HCT116 (cell line): ENCODE measurements at regions not wholly inside any gene's neighbourhood (a gene's known extent, or its start where the extent isn't known, plus 50 kb on each side); places are given as distances from the start of the nearest gene placed in this dataset.

Experiments used
- ATAC-seq: fragments of 200-7000 bp; cut with Tn5 transposase; 2 replicates; pipeline ENCODE4 v1.9.1; 2020; ENCODE audit warnings: mild to moderate bottlenecking, moderate library complexity
- BruUV-seq: library from RNA; stranded (reverse); fragments of 400-500 nt; replicated peaks from 2 replicates; lab custom pipeline; 2021; lab: Mats Ljungman, UMichigan
- CTCF ChIA-PET: fragments of 300-600 bp; sonication (Branson Sonifier 250); formaldehyde crosslinking; loops from one replicate; lab custom pipeline; 2021; ENCODE audit warnings: antibody characterized with exemption; lab: Charles Lee
- POLR2A ChIA-PET: fragments of 300-600, 350-600 bp; sonication (Branson Sonifier 250); formaldehyde crosslinking; loops from one replicate; lab custom pipeline; 2021; ENCODE audit warnings: antibody characterized with exemption; lab: Charles Lee
- RAD21 ChIA-PET, 2 experiments: fragments of 300-600 bp; sonication (Branson Sonifier 250); formaldehyde crosslinking; loops; one replicate each; lab custom pipeline; 2023; ENCODE audit warnings: low total read pairs in 2 of 2; ENCODE audit not compliant: uncharacterized antibody in 2 of 2, unreplicated experiment in 2 of 2, low non-redundant PET in 1 of 2; lab: Charles Lee
- DNase-seq: peaks from one replicate; pipeline ENCODE4 v3.0.0-alpha.2; 2010; ENCODE audit warnings: low read depth, low spot score
- H2AFZ ChIP-seq: fragments of 200-600 bp; shearing (Covaris generic), sonication (generic); 2 replicates; pipeline ENCODE4 v1.6.1; 2017; ENCODE audit warnings: low read depth, mixed run types, mixed read lengths, antibody characterized with exemption, low read length; ENCODE audit not compliant: poor library complexity, severe bottlenecking
- H3K27ac ChIP-seq: 2 replicates; pipeline ENCODE4 v1.5.1; 2012; ENCODE audit warnings: low read depth, low read length
- H3K27me3 ChIP-seq: fragments of 200-600 bp; sonication (generic); 2 replicates; pipeline ENCODE4 v1.6.1; 2016; ENCODE audit warnings: mixed run types, low read length, mixed read lengths; ENCODE audit not compliant: insufficient read depth
- H3K36me3 ChIP-seq, 2 experiments: fragments of 200-500 bp in 1 of 2; fragments of 200-600 bp in 1 of 2; sonication (Bioruptor generic) in 1 of 2; sonication (generic) in 1 of 2; 2 replicates each; pipeline versions ENCODE4 v1.5.1 to v1.6.1; 2014 to 2016; ENCODE audit warnings: low read length in 2 of 2, inconsistent platforms in 1 of 2, mixed read lengths in 1 of 2, mixed run types in 1 of 2; ENCODE audit not compliant: insufficient read depth in 2 of 2, control insufficient read depth in 1 of 2
- H3K4me1 ChIP-seq, 2 experiments: fragments of 200-600 bp in 1 of 2; sonication (generic) in 1 of 2; 2 replicates each; pipeline versions ENCODE4 v1.5.1 to v1.6.1; 2012 to 2017; ENCODE audit warnings: low read length in 2 of 2, inconsistent platforms in 1 of 2, mild to moderate bottlenecking in 1 of 2, mixed read lengths in 1 of 2, mixed run types in 1 of 2, moderate library complexity in 1 of 2; ENCODE audit not compliant: insufficient read depth in 2 of 2, control insufficient read depth in 1 of 2
- H3K4me2 ChIP-seq: fragments of 200-600 bp; sonication (generic); 2 replicates; pipeline ENCODE4 v1.6.1; 2017; ENCODE audit warnings: mixed run types, low read length, mixed read lengths
- H3K4me3 ChIP-seq, 2 experiments: fragments of 200-600 bp in 1 of 2; sonication (generic) in 1 of 2; replicated peaks in 1 of 2; 2 replicates each; pipeline ENCODE4 v1.5.1; 2011 to 2016; ENCODE audit warnings: low read length in 2 of 2, control low read depth in 1 of 2, low read depth in 1 of 2, mild to moderate bottlenecking in 1 of 2, mixed read lengths in 1 of 2, mixed run types in 1 of 2
- H3K79me2 ChIP-seq: fragments of 200-600 bp; sonication (generic); 2 replicates; pipeline ENCODE4 v1.6.1; 2017; ENCODE audit warnings: mild to moderate bottlenecking, mixed run types, low read length, moderate library complexity, mixed read lengths; ENCODE audit not compliant: insufficient read depth
- H3K9ac ChIP-seq: fragments of 200-600 bp; sonication (generic); 2 replicates; pipeline ENCODE4 v1.6.1; 2016; ENCODE audit warnings: low read length, mixed read lengths
- H3K9me2 ChIP-seq: fragments of 200-600 bp; sonication (generic), shearing (Covaris generic); 2 replicates; pipeline ENCODE4 v1.6.1; 2017; ENCODE audit warnings: mixed run types, mild to moderate bottlenecking, moderate library complexity; ENCODE audit not compliant: insufficient read depth
- H3K9me3 ChIP-seq, 2 experiments: fragments of 200-500 bp in 1 of 2; fragments of 200-600 bp in 1 of 2; sonication (Bioruptor generic) in 1 of 2; sonication (generic) in 1 of 2; 2 replicates each; pipeline ENCODE4 v1.6.1; 2014 to 2017; ENCODE audit warnings: low read length in 2 of 2, mixed read lengths in 2 of 2, inconsistent platforms in 1 of 2, low read depth in 1 of 2, mild to moderate bottlenecking in 1 of 2, mixed run types in 1 of 2, moderate library complexity in 1 of 2; ENCODE audit not compliant: control insufficient read depth in 1 of 2, insufficient read depth in 1 of 2
- H4K20me1 ChIP-seq: fragments of 200-600 bp; sonication (generic), shearing (Covaris generic); 2 replicates; pipeline ENCODE4 v1.6.1; 2017; ENCODE audit warnings: mixed run types, mild to moderate bottlenecking, moderate library complexity; ENCODE audit not compliant: insufficient read depth
- CBX3 ChIP-seq: IDR thresholded peaks from 2 replicates; pipeline ENCODE4 v1.6.1; 2012; ENCODE audit warnings: low read depth
- CEBPB ChIP-seq: IDR thresholded peaks from 2 replicates; pipeline ENCODE4 v1.6.1; 2012; ENCODE audit warnings: low read depth
- EZH2 ChIP-seq: fragments of 200-600 bp; sonication (generic); IDR thresholded peaks from 2 replicates; pipeline ENCODE4 v1.6.1; 2017; ENCODE audit warnings: antibody characterized with exemption, mixed run types
- FOSL1 ChIP-seq: IDR thresholded peaks from 2 replicates; pipeline ENCODE4 v1.6.1; 2012; ENCODE audit warnings: low read depth
- JUND ChIP-seq: IDR thresholded peaks from 2 replicates; pipeline ENCODE4 v1.6.1; 2012
- POLR2A ChIP-seq: IDR thresholded peaks from 2 replicates; pipeline ENCODE4 v1.7.0; 2011; ENCODE audit warnings: borderline replicate concordance; ENCODE audit not compliant: insufficient read depth, insufficient read length; ENCODE audit errors: extremely low read depth
- POLR2AphosphoS5 ChIP-seq: IDR thresholded peaks from 2 replicates; pipeline ENCODE4 v1.6.1; 2011; ENCODE audit warnings: mild to moderate bottlenecking, low read depth, low read length, moderate library complexity
- RAD21 ChIP-seq: IDR thresholded peaks from 2 replicates; pipeline ENCODE4 v1.6.1; 2012; ENCODE audit warnings: low read depth, mild to moderate bottlenecking
- SIN3A ChIP-seq: IDR thresholded peaks from 2 replicates; pipeline ENCODE4 v1.6.1; 2012; ENCODE audit warnings: low read depth
- SP1 ChIP-seq: IDR thresholded peaks from 2 replicates; pipeline ENCODE4 v1.6.1; 2012; ENCODE audit warnings: low read depth
- SRF ChIP-seq: IDR thresholded peaks from 2 replicates; pipeline ENCODE4 v1.6.1; 2012; ENCODE audit warnings: low read depth
- TCF7L2 ChIP-seq: IDR thresholded peaks from 2 replicates; pipeline ENCODE4 v1.7.0; 2011; ENCODE audit warnings: borderline replicate concordance, inconsistent platforms; ENCODE audit not compliant: insufficient read depth, insufficient read length; ENCODE audit errors: extremely low read depth
- YY1 ChIP-seq: IDR thresholded peaks from 2 replicates; pipeline ENCODE4 v1.6.1; 2011; ENCODE audit warnings: low read length, low read depth, moderate library complexity, mild to moderate bottlenecking; ENCODE audit not compliant: insufficient replicate concordance; ENCODE audit errors: extremely low read depth
- ZFX ChIP-seq: fragments of 450-650 bp; IDR thresholded peaks from 2 replicates; pipeline ENCODE4 v1.6.1; 2017
- ZNF274 ChIP-seq: fragments of 200-500 bp; sonication (Bioruptor generic); IDR thresholded peaks from 2 replicates; pipeline ENCODE4 v1.6.1; 2014; ENCODE audit warnings: mild to moderate bottlenecking, low read depth, low read length, inconsistent platforms
- intact Hi-C: fragments of 100-400 bp; cut with micrococcal nuclease; formaldehyde crosslinking; loops from 2 replicates; pipeline ENCODE4 v1.10.0; 2022
- TF ChIP-seq, protein P1 (sequence below): IDR thresholded peaks from 2 replicates; pipeline ENCODE4 v1.6.1; 2012
- TF ChIP-seq, protein P2 (sequence below): IDR thresholded peaks from 2 replicates; pipeline ENCODE4 v1.6.1; 2012
- TF ChIP-seq, protein P3 (sequence below): IDR thresholded peaks from 2 replicates; pipeline ENCODE4 v1.6.1; 2011; ENCODE audit warnings: mild to moderate bottlenecking, low read length, moderate library complexity; ENCODE audit not compliant: insufficient replicate concordance; ENCODE audit errors: extremely low read depth
- TF ChIP-seq, protein P4 (sequence below): IDR thresholded peaks from 2 replicates; pipeline ENCODE4 v1.6.1; 2012; ENCODE audit warnings: low read depth

DNA sequence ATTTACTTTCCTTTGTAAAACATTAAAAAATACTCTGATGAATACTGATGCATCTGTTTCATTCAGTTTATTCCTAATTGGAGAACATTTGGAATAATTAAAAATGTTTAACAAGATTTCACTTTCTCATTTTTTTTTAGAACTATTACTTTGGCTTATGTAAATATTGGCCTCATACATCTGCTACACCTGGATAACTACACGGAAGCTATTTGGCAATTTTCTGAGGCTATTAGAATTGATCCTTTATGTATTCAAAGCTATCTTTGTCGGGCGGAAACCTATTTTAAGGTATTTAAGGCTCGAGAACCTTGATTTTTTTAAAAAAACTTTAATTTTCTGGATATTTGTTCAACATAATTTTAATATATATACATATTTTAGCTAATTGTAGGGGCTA is 196.7 kb downstream of the TTC6 start:
- H4K20me1 ChIP-seq: no peaks in the 10 kb centered on the region
- no TSS peak for BruUV-seq
- H3K36me3 ChIP-seq: no peaks in the 10 kb centered on the region
- H3K9me2 ChIP-seq: no peaks in the 10 kb centered on the region
- H3K4me2 ChIP-seq: no peak overlapping the region
- CTCF ChIA-PET: no interaction called here
- no peak for TF ChIP-seq ZNF274
- no peak for TF ChIP-seq CBX3
- no peak for TF ChIP-seq POLR2AphosphoS5
- TF ChIP-seq, protein P1, sequence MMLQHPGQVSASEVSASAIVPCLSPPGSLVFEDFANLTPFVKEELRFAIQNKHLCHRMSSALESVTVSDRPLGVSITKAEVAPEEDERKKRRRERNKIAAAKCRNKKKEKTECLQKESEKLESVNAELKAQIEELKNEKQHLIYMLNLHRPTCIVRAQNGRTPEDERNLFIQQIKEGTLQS: no peak
- TF ChIP-seq RAD21: no peak
- TF ChIP-seq POLR2A: no peak
- no peak for TF ChIP-seq JUND
- TF ChIP-seq ZFX: no peak
- no peak for TF ChIP-seq SIN3A
- no peak for TF ChIP-seq TCF7L2
- no peak for TF ChIP-seq SRF
- no peak for TF ChIP-seq FOSL1
- TF ChIP-seq CEBPB: no peak
- TF ChIP-seq EZH2: no peak
- no peak for TF ChIP-seq SP1
- TF ChIP-seq, protein P2, sequence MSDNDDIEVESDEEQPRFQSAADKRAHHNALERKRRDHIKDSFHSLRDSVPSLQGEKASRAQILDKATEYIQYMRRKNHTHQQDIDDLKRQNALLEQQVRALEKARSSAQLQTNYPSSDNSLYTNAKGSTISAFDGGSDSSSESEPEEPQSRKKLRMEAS: no peak
- TF ChIP-seq, protein P3, sequence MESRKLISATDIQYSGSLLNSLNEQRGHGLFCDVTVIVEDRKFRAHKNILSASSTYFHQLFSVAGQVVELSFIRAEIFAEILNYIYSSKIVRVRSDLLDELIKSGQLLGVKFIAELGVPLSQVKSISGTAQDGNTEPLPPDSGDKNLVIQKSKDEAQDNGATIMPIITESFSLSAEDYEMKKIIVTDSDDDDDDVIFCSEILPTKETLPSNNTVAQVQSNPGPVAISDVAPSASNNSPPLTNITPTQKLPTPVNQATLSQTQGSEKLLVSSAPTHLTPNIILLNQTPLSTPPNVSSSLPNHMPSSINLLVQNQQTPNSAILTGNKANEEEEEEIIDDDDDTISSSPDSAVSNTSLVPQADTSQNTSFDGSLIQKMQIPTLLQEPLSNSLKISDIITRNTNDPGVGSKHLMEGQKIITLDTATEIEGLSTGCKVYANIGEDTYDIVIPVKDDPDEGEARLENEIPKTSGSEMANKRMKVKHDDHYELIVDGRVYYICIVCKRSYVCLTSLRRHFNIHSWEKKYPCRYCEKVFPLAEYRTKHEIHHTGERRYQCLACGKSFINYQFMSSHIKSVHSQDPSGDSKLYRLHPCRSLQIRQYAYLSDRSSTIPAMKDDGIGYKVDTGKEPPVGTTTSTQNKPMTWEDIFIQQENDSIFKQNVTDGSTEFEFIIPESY: no peak
- TF ChIP-seq, protein P4, sequence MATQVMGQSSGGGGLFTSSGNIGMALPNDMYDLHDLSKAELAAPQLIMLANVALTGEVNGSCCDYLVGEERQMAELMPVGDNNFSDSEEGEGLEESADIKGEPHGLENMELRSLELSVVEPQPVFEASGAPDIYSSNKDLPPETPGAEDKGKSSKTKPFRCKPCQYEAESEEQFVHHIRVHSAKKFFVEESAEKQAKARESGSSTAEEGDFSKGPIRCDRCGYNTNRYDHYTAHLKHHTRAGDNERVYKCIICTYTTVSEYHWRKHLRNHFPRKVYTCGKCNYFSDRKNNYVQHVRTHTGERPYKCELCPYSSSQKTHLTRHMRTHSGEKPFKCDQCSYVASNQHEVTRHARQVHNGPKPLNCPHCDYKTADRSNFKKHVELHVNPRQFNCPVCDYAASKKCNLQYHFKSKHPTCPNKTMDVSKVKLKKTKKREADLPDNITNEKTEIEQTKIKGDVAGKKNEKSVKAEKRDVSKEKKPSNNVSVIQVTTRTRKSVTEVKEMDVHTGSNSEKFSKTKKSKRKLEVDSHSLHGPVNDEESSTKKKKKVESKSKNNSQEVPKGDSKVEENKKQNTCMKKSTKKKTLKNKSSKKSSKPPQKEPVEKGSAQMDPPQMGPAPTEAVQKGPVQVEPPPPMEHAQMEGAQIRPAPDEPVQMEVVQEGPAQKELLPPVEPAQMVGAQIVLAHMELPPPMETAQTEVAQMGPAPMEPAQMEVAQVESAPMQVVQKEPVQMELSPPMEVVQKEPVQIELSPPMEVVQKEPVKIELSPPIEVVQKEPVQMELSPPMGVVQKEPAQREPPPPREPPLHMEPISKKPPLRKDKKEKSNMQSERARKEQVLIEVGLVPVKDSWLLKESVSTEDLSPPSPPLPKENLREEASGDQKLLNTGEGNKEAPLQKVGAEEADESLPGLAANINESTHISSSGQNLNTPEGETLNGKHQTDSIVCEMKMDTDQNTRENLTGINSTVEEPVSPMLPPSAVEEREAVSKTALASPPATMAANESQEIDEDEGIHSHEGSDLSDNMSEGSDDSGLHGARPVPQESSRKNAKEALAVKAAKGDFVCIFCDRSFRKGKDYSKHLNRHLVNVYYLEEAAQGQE: no peak
- no peak for TF ChIP-seq YY1
- TF ChIP-seq, all 23 proteins: peak for 0
- Histone ChIP-seq H3K9ac (no peak overlapping the region), H3K79me2 (no peaks in the 10 kb centered on the region), H3K9me3 (no peaks in the 10 kb centered on the region), H3K4me1 (no peaks in the 10 kb centered on the region), H3K27me3 (0 out of 2 replicates have a peak, but pooled peaks cover 4% of the 10 kb centered on the region), H3K4me3 (no peak overlapping the region), H2AFZ (no peak overlapping the region), H3K27ac (no peak overlapping the region)
- intact Hi-C loops: no loop called here
- ChIA-PET POLR2A (no interaction called here), RAD21 (no interaction called here)
- no peak for ATAC-seq
- no peak for DNase-seq
